Breast epithelium (tissue), 3 donors: ENCODE measurements at regions not wholly inside any gene's neighbourhood (a gene's known extent, or its start where the extent isn't known, plus 50 kb on each side); places are given as distances from the start of the nearest gene placed in this dataset.

ENCODE experiments used
- POLR2A ChIP-seq: fragments of 450-650 bp; IDR thresholded peaks from one replicate; pipeline ENCODE4 v1.6.1; 2016; ENCODE audit warnings: antibody characterized with exemption, mild to moderate bottlenecking, moderate library complexity
- POLR2AphosphoS5 ChIP-seq, 3 donors: sonication (generic); formaldehyde crosslinking; IDR thresholded peaks; one replicate each; pipeline ENCODE4 v1.6.1; 2017; ENCODE audit warnings: antibody characterized with exemption in 3 of 3
- TF ChIP-seq, protein P1 (sequence below), 3 donors: fragments of 450-650 bp; IDR thresholded peaks; one replicate each; pipeline ENCODE4 v1.5.1; 2016 to 2017; ENCODE audit warnings: antibody characterized with exemption in 3 of 3, mild to moderate bottlenecking in 3 of 3, moderate library complexity in 3 of 3

DNA sequence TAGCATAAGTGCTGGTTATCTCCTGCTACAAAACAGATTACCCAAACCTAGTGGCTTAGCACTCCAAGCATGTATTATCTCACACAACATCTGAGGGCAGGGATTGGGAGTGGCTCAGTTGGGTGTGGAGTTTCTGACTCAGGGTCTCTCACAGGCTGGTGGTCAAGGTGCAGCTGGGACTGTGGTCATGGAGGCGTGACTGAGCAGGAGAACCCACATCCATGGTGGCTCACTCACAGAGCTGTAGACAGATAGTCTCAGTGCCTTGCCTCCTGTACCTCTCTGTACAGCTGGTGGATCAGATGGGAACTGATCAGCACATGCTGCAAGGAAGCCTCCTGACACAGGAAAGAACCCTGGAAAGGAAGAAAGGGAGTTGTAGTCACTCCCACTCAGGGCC is 83.1 kb upstream of the CST7 start:
- TF ChIP-seq POLR2A (no peak), POLR2AphosphoS5 (IDR thresholded peaks at IDR 0.05) (no peak)
- TF ChIP-seq, protein P1, sequence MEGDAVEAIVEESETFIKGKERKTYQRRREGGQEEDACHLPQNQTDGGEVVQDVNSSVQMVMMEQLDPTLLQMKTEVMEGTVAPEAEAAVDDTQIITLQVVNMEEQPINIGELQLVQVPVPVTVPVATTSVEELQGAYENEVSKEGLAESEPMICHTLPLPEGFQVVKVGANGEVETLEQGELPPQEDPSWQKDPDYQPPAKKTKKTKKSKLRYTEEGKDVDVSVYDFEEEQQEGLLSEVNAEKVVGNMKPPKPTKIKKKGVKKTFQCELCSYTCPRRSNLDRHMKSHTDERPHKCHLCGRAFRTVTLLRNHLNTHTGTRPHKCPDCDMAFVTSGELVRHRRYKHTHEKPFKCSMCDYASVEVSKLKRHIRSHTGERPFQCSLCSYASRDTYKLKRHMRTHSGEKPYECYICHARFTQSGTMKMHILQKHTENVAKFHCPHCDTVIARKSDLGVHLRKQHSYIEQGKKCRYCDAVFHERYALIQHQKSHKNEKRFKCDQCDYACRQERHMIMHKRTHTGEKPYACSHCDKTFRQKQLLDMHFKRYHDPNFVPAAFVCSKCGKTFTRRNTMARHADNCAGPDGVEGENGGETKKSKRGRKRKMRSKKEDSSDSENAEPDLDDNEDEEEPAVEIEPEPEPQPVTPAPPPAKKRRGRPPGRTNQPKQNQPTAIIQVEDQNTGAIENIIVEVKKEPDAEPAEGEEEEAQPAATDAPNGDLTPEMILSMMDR (IDR thresholded peaks at IDR 0.05), result no peak
